Hematopoietic multipotent progenitor cell treated with erythropoietin and hydrocortisone succinate and interleukin-3 and kit ligand, for 8 days (in vitro differentiated cells): ENCODE measurements at regions not wholly inside any gene's neighbourhood (a gene's known extent, or its start where the extent isn't known, plus 50 kb on each side); places are given as distances from the start of the nearest gene placed in this dataset.
"Not testable (repeated sequence)": the region's sequence is repeated elsewhere in the genome, so short reads cannot be mapped to it uniquely, and the experiment has no call there.

Experiments
- DNase-seq: peaks from one replicate; pipeline ENCODE4 v3.0.0-alpha.2; 2015

DNA sequence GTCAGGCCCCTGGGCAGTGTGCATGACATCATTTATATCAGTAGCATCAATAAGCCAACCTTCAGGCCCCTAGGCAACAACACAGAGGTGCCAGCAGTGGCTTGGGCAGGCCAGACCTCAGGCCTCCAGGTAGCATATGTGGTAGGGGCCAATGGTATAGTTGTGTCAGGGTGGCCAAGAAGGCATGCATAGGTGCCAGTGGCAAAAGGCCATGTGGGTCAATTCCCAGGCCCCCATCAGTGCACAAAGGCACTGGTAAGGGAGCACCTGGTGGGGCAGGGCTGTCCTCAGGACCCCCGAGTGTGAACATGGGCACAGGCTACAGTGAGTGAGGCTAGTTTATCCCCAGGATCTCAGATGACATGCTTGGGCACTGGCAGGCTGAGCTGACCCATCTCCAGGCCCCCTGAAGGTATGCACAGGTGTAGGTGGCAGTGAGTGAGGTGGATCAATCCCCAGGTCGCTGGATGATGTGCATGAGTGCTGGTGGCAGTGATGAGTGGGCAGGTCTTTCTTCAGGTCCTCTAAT, 244.1 kb upstream of the ZNF385D start:
- no peak for DNase-seq

- DNase-seq, result no peak
Measured at GRCh38 chr3:22007368-22007767, 256.4 kb upstream of the ZNF385D start.

DNA sequence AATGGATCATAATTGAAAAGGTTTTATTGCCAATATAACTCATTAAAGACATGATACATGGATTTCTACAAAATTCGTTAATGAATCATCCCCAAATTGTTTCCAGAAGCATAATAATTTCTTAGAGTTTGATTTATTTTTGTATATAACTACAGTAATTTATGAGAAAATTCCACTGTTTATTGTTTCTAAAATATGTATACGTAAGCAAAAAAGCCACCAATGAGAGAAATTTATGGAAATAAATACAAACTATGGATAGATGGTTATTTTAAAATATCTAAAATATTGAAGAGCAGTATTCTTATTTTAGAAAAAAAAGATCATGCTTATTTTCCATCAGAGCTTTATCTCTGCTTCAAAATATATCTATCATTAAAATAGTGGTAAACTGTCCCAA, 260.0 kb upstream of the ZNF385D start:
- DNase-seq, result no peak

- DNase-seq, result no peak
Measured at GRCh38 chr3:22012471-22012870, 261.5 kb upstream of the ZNF385D start.

- no peak for DNase-seq
Measured at GRCh38 chr3:22013641-22014040, 262.6 kb upstream of the ZNF385D start.

DNA sequence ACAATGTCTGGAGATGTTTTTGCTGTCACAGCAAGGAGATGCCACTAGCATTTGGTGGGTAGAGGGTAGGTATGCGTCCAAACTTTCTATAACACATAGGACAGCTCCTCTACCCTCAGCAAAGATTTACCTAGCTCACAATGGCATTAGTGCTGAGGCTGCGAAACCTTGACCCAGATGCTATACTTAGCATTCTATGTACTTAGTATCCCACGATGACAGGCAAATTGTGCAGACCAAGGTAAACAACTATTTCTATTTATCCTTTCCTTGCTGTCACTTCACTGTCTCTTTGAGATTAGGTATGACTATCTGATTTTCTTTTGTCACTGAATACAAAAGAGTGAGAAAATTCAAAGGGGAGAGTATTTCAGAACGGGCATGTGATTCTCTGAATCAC, 265.2 kb upstream of the ZNF385D start:
- DNase-seq, result no peak

- not testable (repeated sequence) for DNase-seq
Measured at GRCh38 chr3:22024638-22025037, 273.6 kb upstream of the ZNF385D start.

GRCh38 chr3:22029480-22029879, 278.5 kb upstream of the ZNF385D start:
- no peak for DNase-seq

DNA sequence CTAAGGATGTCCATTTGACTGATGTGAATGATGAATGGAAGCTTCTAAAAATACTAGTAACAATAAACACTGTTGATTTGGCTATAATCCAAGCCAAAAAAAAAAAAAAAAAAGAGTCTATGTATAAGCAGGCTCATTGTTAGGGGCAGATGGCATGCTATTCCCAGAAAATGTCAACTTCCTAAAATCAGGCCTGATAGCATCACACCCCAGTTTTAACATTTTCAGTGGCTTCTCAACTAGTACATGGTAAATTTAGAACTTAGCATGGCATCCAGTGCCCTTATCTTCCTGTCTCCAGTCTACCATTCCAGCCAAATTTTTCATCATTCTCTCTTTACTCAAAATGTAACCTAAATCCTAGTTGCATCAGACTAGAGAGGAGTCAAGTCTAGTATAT, 288.2 kb upstream of the ZNF385D start:
- no peak for DNase-seq

GRCh38 chr3:22040150-22040549, 289.1 kb upstream of the ZNF385D start:
- no peak for DNase-seq

GRCh38 chr3:22045882-22046281, 294.9 kb upstream of the ZNF385D start:
- no peak for DNase-seq

GRCh38 chr3:22063500-22063899, 312.5 kb upstream of the ZNF385D start:
- no peak for DNase-seq

DNA sequence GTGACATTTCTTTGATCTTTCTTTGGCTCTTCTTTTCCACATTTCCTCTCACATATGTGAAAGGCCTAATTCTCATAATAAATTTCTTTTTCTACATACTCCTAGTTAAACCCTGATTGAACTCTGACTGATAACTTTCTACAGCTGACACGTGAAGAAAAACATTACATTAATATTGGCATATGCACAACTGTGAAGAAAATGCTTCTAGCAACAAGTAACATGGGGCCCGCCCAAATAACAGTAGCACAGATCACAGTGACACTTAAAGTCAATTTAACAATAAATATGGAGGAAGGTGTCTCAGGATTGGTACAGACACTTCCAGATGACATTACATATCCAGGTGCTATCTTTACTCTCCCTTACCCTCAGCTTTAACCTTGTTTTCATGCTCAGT, 317.6 kb upstream of the ZNF385D start:
- no peak for DNase-seq

GRCh38 chr3:22088204-22088603, 337.2 kb upstream of the ZNF385D start:
- DNase-seq, result no peak

DNA sequence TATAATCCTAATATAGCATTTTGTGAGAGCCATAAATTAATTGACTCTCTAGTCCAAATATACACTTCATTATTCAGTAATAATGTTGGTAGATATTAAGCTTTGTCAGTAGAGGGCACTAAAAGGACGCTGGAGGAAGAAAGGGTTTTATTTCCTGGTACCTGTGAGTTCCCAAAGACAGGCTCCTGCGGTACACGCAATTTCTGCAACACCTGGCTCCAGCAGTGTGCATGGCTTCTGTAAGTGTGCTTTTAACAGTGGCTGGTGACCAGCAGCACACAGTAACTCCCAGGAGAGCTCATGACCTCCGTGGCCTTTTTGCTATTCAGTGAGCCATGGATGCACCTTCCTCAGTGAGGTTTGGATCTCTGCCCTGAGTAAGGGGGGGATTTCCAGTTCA, 338.3 kb upstream of the ZNF385D start:
- DNase-seq, result peak; percentile 62

- no peak for DNase-seq
Measured at GRCh38 chr3:22091329-22091728, 340.3 kb upstream of the ZNF385D start.

- no peak for DNase-seq
Measured at GRCh38 chr3:22098021-22098420, 347.0 kb upstream of the ZNF385D start.

DNA sequence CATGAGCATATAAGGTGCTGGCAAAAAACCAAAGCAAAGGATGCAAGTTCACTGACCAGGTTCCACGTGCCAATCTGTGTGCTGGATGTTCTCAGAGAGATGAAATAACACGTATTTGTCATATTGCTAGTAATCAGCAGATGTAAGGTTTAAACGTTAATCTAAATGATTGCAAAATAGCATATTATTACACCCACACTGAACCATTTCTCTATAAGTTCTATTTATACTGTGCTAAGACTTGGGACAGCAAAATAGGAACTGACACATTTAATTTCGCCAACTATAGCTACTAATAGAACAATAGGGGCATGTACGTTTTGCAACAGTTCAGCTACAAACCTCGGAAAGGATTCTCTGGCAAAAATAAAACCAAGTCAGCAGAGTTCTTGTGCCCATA, 350.3 kb upstream of the ZNF385D start:
- DNase-seq, result no peak

GRCh38 chr3:22101811-22102210, 350.8 kb upstream of the ZNF385D start:
- DNase-seq, result no peak

DNA sequence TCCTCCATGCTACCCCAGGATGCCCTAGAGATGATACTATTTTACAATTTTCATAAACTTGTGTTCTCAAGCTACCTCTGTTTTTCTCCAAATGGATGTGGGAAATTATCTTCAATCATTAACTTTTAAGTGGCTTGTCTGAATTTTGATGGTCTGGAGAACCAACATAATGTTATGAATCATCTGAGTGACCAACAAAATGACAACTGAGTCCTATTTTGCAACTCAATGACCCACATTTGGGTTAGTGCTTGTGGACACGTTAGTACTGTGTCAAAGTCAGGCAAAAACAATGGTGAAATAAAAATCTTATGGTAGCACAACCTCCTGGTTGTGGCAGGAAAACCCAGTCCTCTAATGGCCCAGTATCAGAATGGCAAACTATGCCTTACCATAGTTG, 352.4 kb upstream of the ZNF385D start:
- DNase-seq, result no peak

GRCh38 chr3:22106213-22106896, 355.3 kb upstream of the ZNF385D start:
- DNase-seq, result no peak

DNA sequence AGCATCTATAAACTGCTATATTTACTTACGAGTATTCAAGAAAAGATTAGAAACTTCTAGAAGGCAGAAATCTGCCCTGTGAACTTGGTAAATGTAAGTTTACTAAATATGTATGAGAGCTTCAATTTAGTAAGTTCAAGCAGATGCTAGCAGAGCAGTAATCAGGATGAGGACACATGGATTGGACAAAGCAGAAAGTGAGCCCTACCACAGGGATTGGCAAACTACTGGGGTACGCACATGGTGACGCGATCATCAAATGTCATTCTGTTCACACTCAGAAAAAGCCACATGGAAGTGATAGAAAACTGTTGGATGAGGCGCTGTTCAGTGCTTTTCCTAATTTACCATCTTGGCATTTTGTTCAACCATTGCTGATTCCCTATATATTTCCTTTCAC, 360.2 kb upstream of the ZNF385D start:
- no peak for DNase-seq

DNA sequence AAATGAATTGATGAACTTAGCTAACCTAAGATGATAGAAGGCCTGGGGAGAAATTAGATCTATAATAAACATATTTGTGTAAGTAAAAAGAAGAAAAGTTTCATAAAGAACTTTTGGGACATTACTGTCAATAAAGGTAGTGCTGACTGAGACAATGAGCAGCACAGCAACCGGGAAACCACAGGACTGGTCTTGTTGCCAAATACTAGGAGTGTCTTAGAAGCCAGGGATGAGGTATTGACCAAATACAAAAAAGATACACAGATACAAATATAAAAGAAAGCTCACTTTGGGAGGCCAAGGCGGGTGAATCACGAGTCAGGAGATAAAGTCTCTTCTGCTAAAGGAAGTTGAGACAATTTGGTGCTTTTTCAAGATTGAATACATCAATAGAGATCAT, 362.4 kb upstream of the ZNF385D start:
- no peak for DNase-seq

DNA sequence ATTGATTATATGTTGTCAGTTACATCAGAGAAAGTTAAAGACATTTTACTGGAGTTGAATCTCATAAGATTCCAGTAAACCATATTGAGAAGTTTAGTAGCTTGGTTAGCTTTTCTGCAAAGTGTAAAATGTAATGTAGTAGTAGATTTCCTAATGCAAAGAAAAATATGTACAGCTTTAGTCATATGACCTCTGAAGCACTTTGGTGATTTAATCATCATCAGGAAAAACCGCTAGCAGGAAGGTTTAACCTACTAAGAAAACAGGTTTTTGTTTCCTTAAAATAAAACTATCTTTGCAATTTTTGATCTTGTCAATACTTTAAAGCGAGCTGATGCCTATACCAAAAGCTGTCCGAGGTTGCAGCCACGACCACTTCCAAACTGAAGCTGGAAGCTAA, 364.6 kb upstream of the ZNF385D start:
- DNase-seq, result no peak

DNA sequence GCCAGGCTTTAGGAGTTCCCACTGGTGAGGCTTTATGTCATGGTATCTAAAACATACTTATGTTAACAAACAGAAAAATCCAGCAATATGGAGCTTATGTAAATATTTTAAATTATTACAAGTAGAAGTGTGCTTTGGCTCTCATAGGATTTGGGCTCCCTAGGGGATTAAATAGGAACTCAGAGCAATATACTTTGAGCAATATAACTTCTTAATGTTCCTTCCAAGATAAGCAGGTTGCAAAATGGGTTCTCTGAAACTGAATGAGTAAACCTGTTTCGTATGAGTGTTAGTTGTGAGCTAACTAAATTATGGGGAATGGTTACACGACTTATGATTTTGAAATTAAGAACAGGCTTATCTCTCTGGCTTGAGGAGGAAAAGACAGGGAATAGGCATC, 366.1 kb upstream of the ZNF385D start:
- DNase-seq, result no peak
